ENCODE measurements at regions not wholly inside any gene's neighbourhood (a gene's known extent, or its start where the extent isn't known, plus 50 kb on each side); places are given as distances from the start of the nearest gene placed in this dataset.

DNA sequence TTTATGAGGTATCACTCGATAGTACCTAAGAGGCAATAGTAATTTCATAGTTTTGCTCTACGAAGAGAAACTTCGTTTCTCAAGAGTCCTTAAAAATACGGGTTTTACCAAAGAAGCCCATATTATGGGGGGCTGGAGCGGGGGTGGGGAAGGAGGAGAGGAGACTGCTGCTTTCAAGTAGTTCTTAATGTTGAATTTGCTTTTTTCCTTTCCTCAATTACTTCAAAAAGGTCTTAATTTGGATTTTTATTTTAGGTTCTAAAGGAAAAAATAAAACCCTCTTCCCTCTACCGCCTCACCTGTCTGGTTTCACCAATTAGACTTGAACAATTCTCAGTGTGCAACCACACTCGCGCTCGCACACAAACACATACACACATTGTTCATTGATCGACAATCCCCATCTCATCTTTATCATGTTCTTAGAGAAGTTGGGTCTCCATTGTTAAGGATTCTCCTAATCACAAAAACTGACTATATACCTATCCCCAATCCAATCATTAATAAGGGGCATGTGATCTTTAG, 97.2 kb downstream of the HFE start:
- peaks cover 44% of the 10 kb centered on the region for H3K4me1 Mint-ChIP-seq
- Histone ChIP-seq H4K20me1 (replicated peaks; ENCODE audit: insufficient read depth) (no peaks in the 10 kb centered on the region), H3K4me2 (peak overlapping the region; percentile 90), H2AFZ (no peak overlapping the region), H3K79me2 (replicated peaks; ENCODE audit: insufficient read depth) (no peaks in the 10 kb centered on the region), H3K4me3 (peak overlapping the region; percentile 70), H3F3A (replicated peaks; ENCODE audit: low read depth) (peaks cover 10% of the 10 kb centered on the region), H3K36me3 (ENCODE audit: insufficient read depth) (no peaks in the 10 kb centered on the region), H3K27ac (ENCODE audit: low read depth) (peak overlapping the region; percentile 85), H3K27me3 (ENCODE audit: insufficient read depth) (no peaks in the 10 kb centered on the region), H3K4me1 (ENCODE audit: insufficient read depth) (peaks cover 24% of the 10 kb centered on the region), H3K9me2 (ENCODE audit: insufficient read depth) (no peaks in the 10 kb centered on the region)
- ATAC-seq, result no peak
- TF ChIP-seq ZNF331 (CRISPR knock-in tag; IDR thresholded peaks at IDR 0.05; ENCODE audit: low read depth) (no peak), JUNB (IDR thresholded peaks at IDR 0.05; ENCODE audit: unreplicated experiment) (no peak), POLR2AphosphoS5 (IDR thresholded peaks at IDR 0.05; ENCODE audit: low read depth) (no peak; the same call in 1 of the 2 replicates), ZNF114 (CRISPR knock-in tag; IDR thresholded peaks at IDR 0.05) (no peak), EZH2 (IDR thresholded peaks at IDR 0.05; ENCODE audit: low read depth, unreplicated experiment) (no peak), NANOG (IDR thresholded peaks at IDR 0.05; ENCODE audit: borderline replicate concordance) (no peak), EZH2phosphoT487 (IDR thresholded peaks at IDR 0.05; ENCODE audit: unreplicated experiment) (no peak), STAT1 (IDR thresholded peaks at IDR 0.05; ENCODE audit: unreplicated experiment) (no peak), CREB1 (CRISPR knock-in tag; IDR thresholded peaks at IDR 0.05; ENCODE audit: low read depth) (no peak)
- TF ChIP-seq, protein P1, sequence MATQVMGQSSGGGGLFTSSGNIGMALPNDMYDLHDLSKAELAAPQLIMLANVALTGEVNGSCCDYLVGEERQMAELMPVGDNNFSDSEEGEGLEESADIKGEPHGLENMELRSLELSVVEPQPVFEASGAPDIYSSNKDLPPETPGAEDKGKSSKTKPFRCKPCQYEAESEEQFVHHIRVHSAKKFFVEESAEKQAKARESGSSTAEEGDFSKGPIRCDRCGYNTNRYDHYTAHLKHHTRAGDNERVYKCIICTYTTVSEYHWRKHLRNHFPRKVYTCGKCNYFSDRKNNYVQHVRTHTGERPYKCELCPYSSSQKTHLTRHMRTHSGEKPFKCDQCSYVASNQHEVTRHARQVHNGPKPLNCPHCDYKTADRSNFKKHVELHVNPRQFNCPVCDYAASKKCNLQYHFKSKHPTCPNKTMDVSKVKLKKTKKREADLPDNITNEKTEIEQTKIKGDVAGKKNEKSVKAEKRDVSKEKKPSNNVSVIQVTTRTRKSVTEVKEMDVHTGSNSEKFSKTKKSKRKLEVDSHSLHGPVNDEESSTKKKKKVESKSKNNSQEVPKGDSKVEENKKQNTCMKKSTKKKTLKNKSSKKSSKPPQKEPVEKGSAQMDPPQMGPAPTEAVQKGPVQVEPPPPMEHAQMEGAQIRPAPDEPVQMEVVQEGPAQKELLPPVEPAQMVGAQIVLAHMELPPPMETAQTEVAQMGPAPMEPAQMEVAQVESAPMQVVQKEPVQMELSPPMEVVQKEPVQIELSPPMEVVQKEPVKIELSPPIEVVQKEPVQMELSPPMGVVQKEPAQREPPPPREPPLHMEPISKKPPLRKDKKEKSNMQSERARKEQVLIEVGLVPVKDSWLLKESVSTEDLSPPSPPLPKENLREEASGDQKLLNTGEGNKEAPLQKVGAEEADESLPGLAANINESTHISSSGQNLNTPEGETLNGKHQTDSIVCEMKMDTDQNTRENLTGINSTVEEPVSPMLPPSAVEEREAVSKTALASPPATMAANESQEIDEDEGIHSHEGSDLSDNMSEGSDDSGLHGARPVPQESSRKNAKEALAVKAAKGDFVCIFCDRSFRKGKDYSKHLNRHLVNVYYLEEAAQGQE (IDR thresholded peaks at IDR 0.05; ENCODE audit: unreplicated experiment), result no peak
- TF ChIP-seq, protein P2, sequence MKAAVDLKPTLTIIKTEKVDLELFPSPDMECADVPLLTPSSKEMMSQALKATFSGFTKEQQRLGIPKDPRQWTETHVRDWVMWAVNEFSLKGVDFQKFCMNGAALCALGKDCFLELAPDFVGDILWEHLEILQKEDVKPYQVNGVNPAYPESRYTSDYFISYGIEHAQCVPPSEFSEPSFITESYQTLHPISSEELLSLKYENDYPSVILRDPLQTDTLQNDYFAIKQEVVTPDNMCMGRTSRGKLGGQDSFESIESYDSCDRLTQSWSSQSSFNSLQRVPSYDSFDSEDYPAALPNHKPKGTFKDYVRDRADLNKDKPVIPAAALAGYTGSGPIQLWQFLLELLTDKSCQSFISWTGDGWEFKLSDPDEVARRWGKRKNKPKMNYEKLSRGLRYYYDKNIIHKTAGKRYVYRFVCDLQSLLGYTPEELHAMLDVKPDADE (IDR thresholded peaks at IDR 0.05), result no peak
- TF ChIP-seq, protein P3, sequence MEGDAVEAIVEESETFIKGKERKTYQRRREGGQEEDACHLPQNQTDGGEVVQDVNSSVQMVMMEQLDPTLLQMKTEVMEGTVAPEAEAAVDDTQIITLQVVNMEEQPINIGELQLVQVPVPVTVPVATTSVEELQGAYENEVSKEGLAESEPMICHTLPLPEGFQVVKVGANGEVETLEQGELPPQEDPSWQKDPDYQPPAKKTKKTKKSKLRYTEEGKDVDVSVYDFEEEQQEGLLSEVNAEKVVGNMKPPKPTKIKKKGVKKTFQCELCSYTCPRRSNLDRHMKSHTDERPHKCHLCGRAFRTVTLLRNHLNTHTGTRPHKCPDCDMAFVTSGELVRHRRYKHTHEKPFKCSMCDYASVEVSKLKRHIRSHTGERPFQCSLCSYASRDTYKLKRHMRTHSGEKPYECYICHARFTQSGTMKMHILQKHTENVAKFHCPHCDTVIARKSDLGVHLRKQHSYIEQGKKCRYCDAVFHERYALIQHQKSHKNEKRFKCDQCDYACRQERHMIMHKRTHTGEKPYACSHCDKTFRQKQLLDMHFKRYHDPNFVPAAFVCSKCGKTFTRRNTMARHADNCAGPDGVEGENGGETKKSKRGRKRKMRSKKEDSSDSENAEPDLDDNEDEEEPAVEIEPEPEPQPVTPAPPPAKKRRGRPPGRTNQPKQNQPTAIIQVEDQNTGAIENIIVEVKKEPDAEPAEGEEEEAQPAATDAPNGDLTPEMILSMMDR (conservative IDR thresholded peaks at IDR 0.05; ENCODE audit: low read depth in 2 of 2), result no peak
- TF ChIP-seq, protein P4, sequence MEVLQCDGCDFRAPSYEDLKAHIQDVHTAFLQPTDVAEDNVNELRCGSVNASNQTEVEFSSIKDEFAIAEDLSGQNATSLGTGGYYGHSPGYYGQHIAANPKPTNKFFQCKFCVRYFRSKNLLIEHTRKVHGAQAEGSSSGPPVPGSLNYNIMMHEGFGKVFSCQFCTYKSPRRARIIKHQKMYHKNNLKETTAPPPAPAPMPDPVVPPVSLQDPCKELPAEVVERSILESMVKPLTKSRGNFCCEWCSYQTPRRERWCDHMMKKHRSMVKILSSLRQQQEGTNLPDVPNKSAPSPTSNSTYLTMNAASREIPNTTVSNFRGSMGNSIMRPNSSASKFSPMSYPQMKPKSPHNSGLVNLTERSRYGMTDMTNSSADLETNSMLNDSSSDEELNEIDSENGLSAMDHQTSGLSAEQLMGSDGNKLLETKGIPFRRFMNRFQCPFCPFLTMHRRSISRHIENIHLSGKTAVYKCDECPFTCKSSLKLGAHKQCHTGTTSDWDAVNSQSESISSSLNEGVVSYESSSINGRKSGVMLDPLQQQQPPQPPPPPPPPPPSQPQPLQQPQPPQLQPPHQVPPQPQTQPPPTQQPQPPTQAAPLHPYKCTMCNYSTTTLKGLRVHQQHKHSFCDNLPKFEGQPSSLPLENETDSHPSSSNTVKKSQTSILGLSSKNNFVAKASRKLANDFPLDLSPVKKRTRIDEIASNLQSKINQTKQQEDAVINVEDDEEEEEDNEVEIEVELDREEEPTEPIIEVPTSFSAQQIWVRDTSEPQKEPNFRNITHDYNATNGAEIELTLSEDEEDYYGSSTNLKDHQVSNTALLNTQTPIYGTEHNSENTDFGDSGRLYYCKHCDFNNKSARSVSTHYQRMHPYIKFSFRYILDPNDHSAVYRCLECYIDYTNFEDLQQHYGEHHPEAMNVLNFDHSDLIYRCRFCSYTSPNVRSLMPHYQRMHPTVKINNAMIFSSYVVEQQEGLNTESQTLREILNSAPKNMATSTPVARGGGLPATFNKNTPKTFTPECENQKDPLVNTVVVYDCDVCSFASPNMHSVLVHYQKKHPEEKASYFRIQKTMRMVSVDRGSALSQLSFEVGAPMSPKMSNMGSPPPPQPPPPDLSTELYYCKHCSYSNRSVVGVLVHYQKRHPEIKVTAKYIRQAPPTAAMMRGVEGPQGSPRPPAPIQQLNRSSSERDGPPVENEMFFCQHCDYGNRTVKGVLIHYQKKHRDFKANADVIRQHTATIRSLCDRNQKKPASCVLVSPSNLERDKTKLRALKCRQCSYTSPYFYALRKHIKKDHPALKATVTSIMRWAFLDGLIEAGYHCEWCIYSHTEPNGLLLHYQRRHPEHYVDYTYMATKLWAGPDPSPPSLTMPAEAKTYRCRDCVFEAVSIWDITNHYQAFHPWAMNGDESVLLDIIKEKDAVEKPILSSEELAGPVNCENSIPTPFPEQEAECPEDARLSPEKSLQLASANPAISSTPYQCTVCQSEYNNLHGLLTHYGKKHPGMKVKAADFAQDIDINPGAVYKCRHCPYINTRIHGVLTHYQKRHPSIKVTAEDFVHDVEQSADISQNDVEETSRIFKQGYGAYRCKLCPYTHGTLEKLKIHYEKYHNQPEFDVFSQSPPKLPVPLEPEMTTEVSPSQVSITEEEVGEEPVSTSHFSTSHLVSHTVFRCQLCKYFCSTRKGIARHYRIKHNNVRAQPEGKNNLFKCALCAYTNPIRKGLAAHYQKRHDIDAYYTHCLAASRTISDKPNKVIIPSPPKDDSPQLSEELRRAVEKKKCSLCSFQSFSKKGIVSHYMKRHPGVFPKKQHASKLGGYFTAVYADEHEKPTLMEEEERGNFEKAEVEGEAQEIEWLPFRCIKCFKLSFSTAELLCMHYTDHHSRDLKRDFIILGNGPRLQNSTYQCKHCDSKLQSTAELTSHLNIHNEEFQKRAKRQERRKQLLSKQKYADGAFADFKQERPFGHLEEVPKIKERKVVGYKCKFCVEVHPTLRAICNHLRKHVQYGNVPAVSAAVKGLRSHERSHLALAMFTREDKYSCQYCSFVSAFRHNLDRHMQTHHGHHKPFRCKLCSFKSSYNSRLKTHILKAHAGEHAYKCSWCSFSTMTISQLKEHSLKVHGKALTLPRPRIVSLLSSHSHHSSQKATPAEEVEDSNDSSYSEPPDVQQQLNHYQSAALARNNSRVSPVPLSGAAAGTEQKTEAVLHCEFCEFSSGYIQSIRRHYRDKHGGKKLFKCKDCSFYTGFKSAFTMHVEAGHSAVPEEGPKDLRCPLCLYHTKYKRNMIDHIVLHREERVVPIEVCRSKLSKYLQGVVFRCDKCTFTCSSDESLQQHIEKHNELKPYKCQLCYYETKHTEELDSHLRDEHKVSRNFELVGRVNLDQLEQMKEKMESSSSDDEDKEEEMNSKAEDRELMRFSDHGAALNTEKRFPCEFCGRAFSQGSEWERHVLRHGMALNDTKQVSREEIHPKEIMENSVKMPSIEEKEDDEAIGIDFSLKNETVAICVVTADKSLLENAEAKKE (CRISPR knock-in tag; IDR thresholded peaks at IDR 0.05), result no peak
- H3K4me3 Mint-ChIP-seq, result peak overlapping the region; percentile 90
- peaks cover 28% of the 10 kb centered on the region for H3K27me3 Mint-ChIP-seq (ENCODE audit: insufficient read depth, low read depth, poor library complexity)
- DNase-seq (ENCODE audit: low spot score), result no peak
- peak overlapping the region; percentile 100 for H3K27ac Mint-ChIP-seq
- H3K36me3 Mint-ChIP-seq (ENCODE audit: low read depth), result no peaks in the 10 kb centered on the region
- H3K9me3 Mint-ChIP-seq, result peaks cover 6% of the 10 kb centered on the region; the same call in 2 of the 3 replicates
